ENCODE measurements at regions not wholly inside any gene's neighbourhood (a gene's known extent, or its start where the extent isn't known, plus 50 kb on each side); places are given as distances from the start of the nearest gene placed in this dataset.
A peak's percentile ranks its signal among the peaks of the same experiment; 100 is the strongest.
"Not testable (repeated sequence)": the region's sequence is repeated elsewhere in the genome, so short reads cannot be mapped to it uniquely, and the experiment has no call there.

GRCh38 chrX:86887341-86887740, 630.3 kb upstream of the KLHL4 start:
- no peak for DNase-seq

DNA sequence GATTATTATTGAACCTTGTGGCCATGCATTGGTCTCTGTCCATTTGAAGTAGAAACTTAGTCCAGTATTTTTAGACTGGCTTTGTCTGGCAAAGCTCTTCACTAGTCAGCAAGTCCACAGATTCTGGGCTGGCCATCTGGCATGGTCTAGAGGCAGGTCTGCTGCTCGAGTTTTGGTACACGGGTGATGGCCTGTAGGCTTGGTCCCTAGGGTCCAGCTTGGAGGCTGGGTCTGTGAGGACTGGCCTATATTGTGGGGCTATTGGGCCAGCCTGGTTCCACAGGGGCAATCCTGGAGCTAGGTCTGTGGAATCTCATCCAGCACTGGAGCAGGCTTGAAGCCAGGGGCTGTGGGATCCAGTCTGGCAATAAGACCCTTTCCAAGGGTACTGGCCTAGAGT, 607.6 kb upstream of the KLHL4 start:
- no peak for DNase-seq

DNA sequence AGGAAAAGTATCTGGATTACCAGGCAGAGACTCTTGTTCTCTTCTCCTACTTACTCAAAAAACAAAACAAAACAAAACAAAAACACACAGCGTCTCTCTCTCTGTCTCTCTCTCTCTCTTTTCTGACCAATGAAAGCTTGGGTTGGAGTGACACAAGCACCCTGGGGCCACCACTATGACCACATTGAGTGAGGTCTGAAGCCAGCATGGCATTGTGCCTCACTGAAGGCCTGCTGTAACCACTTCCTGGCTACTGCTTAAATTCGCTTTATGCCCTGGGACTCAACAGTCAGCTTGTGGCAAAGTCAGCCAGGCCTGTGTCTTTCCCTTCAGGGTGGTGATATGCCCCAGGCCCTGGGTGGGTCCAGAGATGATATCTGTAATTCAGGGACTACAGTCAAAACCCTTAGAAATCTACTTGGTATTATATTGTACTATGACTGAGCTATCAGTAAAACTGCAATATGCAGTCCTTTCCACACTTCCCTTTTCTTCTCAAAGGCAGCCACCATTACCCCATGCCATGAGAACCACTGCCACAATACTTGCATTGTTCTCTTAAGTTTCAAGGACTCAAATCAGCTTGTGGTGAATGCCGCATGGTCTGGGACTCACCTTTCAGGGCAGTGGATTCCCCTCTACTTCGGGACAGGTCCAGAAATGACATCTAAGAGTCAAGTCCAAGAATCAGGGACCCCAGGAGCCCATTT, 606.8 kb upstream of the KLHL4 start:
- no peak for DNase-seq

DNA sequence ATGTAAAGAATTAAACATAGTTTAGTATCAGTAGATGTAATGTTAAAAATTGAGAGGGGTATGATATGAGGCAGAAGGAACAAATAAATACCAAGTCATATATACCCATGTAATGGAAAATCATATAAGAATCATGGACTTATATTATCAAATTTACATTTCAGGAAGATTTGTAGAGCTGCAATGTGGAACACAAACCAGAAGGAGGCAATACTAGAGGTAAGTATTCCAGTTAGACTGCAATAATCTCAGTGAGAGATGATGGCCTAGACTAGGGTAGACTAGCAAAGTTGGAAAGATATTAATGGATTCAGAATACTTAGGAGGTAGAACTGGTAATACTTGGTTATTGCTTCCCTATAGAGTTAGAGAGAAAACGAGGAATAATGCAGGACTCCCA, 603.0 kb upstream of the KLHL4 start:
- no peak for DNase-seq

GRCh38 chrX:86917959-86918358, 599.6 kb upstream of the KLHL4 start:
- no peak for DNase-seq

DNA sequence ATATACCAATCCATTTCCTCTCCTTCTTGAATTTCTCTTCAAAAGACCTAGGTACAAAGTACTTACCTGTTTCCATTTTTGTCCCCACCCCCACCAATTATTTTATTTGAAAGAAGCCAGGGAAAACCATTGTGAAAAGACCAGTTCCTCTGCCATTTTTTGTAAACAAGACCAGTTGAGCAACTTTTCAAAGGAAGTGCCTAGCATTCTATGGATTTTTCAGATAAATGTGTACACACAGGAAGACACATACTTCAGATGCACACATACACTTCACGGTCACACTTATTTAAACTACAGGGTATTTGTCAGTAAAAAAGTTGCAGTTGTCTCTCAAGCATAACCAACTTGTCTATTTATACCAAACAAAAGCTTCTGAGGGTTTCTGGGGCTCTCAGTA, 587.2 kb upstream of the KLHL4 start:
- peak; percentile 0 for DNase-seq

DNA sequence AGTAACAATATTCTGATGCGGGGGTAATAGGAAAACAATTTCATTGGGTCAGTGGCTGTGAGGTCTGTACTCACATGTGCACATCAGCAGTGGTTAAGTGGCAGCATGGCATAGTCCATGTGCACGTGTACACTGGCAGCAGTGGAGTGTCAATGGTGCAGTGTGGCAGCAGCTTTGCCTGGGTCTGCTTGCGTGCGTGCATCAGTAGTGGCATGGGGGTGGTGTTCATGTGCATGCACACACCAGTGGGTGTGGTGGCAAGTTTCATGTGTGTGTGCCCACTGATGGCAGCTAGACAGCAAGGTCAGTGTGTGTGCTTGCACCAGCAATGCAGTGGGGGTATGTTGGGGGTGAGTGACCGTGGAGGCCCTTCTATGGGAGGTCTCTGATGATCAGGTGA, 581.6 kb upstream of the KLHL4 start:
- DNase-seq = no peak

DNA sequence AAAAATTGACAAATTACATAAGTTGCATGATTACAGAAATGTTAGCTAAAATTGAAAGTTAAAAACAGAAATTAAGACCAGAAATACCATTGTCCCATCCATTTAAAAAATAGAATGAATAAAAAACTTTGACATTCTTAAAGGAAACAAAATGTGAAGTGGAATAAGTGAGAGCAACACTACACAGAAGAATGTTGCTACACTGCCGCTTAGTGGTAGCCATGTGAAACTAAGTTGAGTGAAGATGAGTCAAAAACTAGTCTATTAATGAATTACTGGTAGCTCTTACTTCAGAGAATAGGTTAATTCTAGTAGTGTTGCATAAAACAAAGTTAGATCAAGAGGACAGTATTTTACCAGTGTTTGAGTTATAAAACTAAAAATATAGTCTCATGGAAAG, 571.0 kb upstream of the KLHL4 start:
- peak; percentile 32 for DNase-seq

- DNase-seq = no peak
Measured at GRCh38 chrX:86964321-86964720, 553.3 kb upstream of the KLHL4 start.

DNA sequence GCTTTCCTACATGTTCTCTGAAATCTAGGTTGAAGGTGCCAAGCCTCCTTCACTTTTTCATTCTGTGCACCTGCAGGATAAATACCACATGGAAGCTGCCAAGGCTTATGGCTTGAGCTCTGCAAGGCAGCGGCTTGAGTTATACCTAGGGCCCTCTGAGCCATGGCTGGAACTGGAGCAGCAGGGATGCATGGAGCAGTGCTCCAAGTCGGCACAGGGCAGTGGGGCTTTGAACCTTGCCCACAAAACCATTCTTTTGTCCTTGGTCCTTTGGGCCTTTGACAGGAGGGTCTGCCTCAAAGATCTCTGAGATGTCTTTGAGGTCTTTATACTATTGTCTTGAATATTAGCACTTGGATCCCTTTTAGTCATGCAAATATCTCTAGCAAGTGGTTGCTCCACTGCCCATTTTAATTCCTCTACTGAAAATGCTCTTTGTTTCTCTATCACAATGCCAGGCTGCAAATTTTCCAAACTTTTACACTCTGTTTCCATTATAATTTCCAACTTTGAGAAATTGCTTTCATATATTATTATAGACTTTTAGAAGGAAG, 536.2 kb upstream of the KLHL4 start:
- no peak for DNase-seq

GRCh38 chrX:86987351-86987750, 530.3 kb upstream of the KLHL4 start:
- not testable (repeated sequence) for DNase-seq

DNA sequence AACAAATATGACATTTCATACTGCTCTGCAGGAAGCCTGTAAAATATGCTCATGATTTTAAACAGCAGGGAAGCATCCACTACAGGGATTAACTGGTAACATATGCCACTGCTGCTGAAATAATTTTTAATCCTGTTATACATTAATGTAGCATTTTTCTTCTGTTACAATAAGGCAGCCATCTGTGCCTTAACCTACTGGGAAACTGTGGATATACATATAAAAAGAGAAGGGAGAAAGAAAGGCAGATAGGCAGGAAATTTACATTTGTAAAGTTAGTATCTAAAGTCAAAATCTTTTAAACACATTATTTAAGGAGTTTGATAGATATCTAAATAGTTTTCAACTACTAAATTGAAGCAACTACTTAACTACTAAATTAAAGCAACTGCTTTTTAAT, 514.6 kb upstream of the KLHL4 start:
- DNase-seq = peak; percentile 56

DNA sequence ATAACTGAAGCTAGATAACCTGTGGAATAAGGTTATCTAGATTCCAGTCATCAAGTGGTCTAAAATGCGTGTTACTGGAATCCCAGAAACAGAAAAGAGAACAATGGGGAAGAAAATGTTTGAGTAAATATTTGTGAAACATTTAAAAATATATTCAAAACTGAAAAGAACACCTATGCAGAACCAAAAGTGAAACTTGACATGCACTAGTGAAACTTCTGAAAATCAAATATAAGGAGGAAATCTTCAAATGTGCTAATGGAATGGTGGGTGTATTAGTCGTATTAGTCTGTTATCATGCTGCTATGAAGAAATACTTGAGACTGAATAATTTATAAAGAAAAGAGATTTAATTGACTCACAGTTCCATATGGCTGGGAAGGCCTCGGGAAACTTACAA, 512.4 kb upstream of the KLHL4 start:
- DNase-seq = no peak

GRCh38 chrX:87005885-87006284, 511.7 kb upstream of the KLHL4 start:
- DNase-seq = no peak

DNA sequence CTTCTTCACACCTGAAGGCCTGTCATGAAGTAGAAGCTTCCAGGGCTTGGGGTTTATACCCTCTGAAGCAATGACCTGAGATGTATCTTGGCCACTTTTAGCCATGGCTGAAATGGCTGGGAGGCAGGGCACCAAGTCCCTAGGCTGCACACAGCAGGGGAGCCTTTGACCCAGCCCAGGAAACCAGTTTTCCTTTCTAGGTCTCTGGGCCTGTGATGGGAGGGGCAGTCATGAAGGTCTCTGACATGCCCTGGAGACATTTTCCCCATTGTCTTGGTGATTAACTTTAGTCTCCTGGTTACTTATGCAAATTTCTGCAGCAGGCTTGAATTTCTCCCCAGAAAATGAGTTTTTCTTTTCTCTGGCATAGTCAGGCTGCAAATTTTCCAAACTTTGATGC, 511.0 kb upstream of the KLHL4 start:
- DNase-seq = no peak

GRCh38 chrX:87017210-87017609, 500.4 kb upstream of the KLHL4 start:
- DNase-seq = no peak

DNA sequence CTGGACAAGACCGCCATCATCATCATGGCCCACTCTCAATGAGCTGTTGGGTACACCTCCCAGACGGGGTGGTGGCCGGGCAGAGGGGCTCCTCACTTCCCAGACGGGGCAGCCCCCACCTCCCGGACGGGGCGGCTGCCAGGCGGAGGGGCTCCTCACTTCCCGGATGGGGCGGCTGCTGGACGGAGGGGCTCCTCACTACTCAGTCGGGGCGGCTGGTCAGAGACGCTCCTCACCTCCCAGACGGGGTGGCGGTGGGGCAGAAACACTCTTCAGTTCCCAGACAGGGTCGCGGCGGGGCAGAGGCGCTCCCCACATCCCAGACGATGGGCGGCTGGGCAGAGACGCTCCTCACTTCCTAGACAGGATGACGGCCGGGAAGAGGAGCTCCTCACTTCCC, 484.5 kb upstream of the KLHL4 start:
- not testable (repeated sequence) for DNase-seq

GRCh38 chrX:87045352-87045751, 472.2 kb upstream of the KLHL4 start:
- no peak for DNase-seq

GRCh38 chrX:87049567-87049966, 468.0 kb upstream of the KLHL4 start:
- DNase-seq = no peak

- DNase-seq = peak; percentile 1
Measured at GRCh38 chrX:87063642-87064041, 454.0 kb upstream of the KLHL4 start.

DNA sequence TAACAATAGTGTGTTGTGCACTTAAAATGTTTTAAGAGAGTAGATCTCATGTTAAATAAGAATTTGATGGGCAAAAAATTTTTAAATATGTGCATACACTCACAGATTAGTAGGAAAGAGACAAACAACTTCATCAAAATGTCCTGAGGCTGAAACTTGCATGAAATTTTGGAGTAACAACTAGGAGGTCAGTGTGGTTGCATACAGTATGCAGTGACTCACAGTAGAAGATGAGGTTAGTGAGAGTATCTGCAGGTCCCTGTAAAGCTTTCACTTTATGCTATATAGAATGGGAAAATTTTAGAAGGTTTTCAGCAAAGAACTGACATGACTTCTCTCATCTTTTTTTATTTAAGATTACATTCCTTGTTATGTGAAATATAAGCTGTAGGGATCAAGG, 453.1 kb upstream of the KLHL4 start:
- DNase-seq = no peak

GRCh38 chrX:87067795-87068369, 449.7 kb upstream of the KLHL4 start:
- DNase-seq = no peak

DNA sequence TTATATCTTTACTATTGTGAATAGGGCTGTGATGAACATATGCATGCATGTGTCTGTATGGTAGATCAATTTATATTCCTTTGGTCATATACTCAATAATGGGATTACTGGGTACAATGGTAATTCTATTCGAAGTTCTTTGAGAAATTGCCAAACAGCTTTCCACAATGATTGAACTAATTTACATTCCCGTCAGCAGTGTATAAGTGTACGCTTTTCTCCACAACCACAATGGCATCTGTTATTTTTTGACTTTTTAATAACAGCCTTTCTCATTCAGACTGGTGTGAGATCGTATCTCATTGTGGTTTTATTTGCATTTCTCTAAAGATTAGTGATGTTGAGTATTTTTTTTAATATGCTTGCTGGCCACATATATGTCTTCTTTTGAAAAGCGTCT, 439.4 kb upstream of the KLHL4 start:
- DNase-seq = no peak

GRCh38 chrX:87098477-87098876, 419.1 kb upstream of the KLHL4 start:
- no peak for DNase-seq
